Breast epithelium (tissue), 4 donors: ENCODE measurements at regions not wholly inside any gene's neighbourhood (a gene's known extent, or its start where the extent isn't known, plus 50 kb on each side); places are given as distances from the start of the nearest gene placed in this dataset.

Experiments used
- DNase-seq, 2 donors: peaks; one replicate each; pipeline ENCODE4 v3.0.0-alpha.2; 2019; ENCODE audit warnings: low spot score in 2 of 2
- H3K27ac ChIP-seq, 2 donors: fragments of 200-600 bp; sonication (generic) in 1 of 2; one replicate each; pipeline ENCODE4 v1.5.1; 2016 to 2019; ENCODE audit warnings: mild to moderate bottlenecking in 1 of 2
- H3K27me3 ChIP-seq, 2 donors: fragments of 200-600 bp; sonication (generic) in 1 of 2; one replicate each; pipeline versions ENCODE4 v1.5.1 to v1.6.0; 2017 to 2019; ENCODE audit warnings: control low read depth in 1 of 2, mild to moderate bottlenecking in 1 of 2
- H3K36me3 ChIP-seq: fragments of 200-600 bp; one replicate; pipeline ENCODE4 v1.5.1; 2019
- H3K4me1 ChIP-seq, 2 donors: fragments of 200-600 bp; sonication (generic); one replicate each; pipeline ENCODE4 v1.5.1; 2016 to 2019; ENCODE audit warnings: control low read depth in 1 of 2
- H3K4me3 ChIP-seq, 3 donors: fragments of 200-600 bp; sonication (generic); 1 replicate in 2 of 3; 2 replicates in 1 of 3; pipeline ENCODE4 v1.5.1; 2016 to 2019; ENCODE audit warnings: mild to moderate bottlenecking in 3 of 3, moderate library complexity in 2 of 3
- H3K9me3 ChIP-seq, 2 donors: fragments of 200-600 bp; sonication (generic) in 1 of 2; one replicate each; pipeline ENCODE4 v1.5.1; 2016 to 2019; ENCODE audit warnings: control low read depth in 1 of 2
- CTCF ChIP-seq, 3 donors: fragments of 450-650 bp; IDR thresholded peaks; one replicate each; pipeline ENCODE4 v1.5.1; 2016 to 2017; ENCODE audit warnings: antibody characterized with exemption in 3 of 3, mild to moderate bottlenecking in 3 of 3, moderate library complexity in 3 of 3
- POLR2A ChIP-seq: fragments of 450-650 bp; IDR thresholded peaks from one replicate; pipeline ENCODE4 v1.6.1; 2016; ENCODE audit warnings: antibody characterized with exemption, mild to moderate bottlenecking, moderate library complexity
- POLR2AphosphoS5 ChIP-seq, 3 donors: sonication (generic); formaldehyde crosslinking; IDR thresholded peaks; one replicate each; pipeline ENCODE4 v1.6.1; 2017; ENCODE audit warnings: antibody characterized with exemption in 3 of 3
- intact Hi-C: fragments of 100-400 bp; cut with DNase I; formaldehyde crosslinking; loops from one replicate; pipeline ENCODE4 v1.15.1; 2023; ENCODE audit warnings: low total_unique reads

- Histone ChIP-seq H3K4me3 (no peak overlapping the region), H3K9me3 (peaks cover 9 to 15% of the 10 kb centered on the region in 2 donors), H3K36me3 (no peaks in the 10 kb centered on the region), H3K4me1 (no peaks in the 10 kb centered on the region), H3K27me3 (no peaks in the 10 kb centered on the region), H3K27ac (no peak overlapping the region)
- no peak for TF ChIP-seq POLR2AphosphoS5 (IDR thresholded peaks at IDR 0.05)
- TF ChIP-seq POLR2A: no peak
- TF ChIP-seq CTCF (IDR thresholded peaks at IDR 0.05): no peak
- no peak for DNase-seq
- intact Hi-C loops: no loop called here
Observed at GRCh38 chr4:177016541-177017141, 223.9 kb upstream of the VEGFC start.

GRCh38 chr4:177023951-177024350 is 231.2 kb upstream of the VEGFC start:
- intact Hi-C loops: no loop called here
- no peaks in the 10 kb centered on the region for H3K9me3 ChIP-seq
- H3K36me3 ChIP-seq: no peaks in the 10 kb centered on the region
- DNase-seq: no peak
- TF ChIP-seq POLR2A (no peak), CTCF (IDR thresholded peaks at IDR 0.05) (no peak), POLR2AphosphoS5 (IDR thresholded peaks at IDR 0.05) (no peak)
- H3K4me1 ChIP-seq: no peaks in the 10 kb centered on the region
- no peak overlapping the region for H3K4me3 ChIP-seq
- no peaks in the 10 kb centered on the region for H3K27me3 ChIP-seq
- no peak overlapping the region for H3K27ac ChIP-seq

- DNase-seq: no peak
Observed at GRCh38 chr4:177032341-177032740, 239.6 kb upstream of the VEGFC start.

GRCh38 chr4:177033135-177033534 is 240.4 kb upstream of the VEGFC start:
- H3K9me3 ChIP-seq: no peaks in the 10 kb centered on the region
- no peak for DNase-seq
- H3K27me3 ChIP-seq: no peaks in the 10 kb centered on the region
- TF ChIP-seq POLR2AphosphoS5 (IDR thresholded peaks at IDR 0.05) (no peak), CTCF (IDR thresholded peaks at IDR 0.05) (no peak), POLR2A (no peak)
- no peaks in the 10 kb centered on the region for H3K36me3 ChIP-seq
- no peaks in the 10 kb centered on the region for H3K4me1 ChIP-seq
- no peak overlapping the region for H3K27ac ChIP-seq
- no peak overlapping the region for H3K4me3 ChIP-seq
- intact Hi-C loops: no loop called here

More at GRCh38 chr4:177032341-177032740, 239.6 kb upstream of the VEGFC start:
- no peaks in the 10 kb centered on the region for H3K9me3 ChIP-seq
- H3K27ac ChIP-seq: no peak overlapping the region
- no peak overlapping the region for H3K4me3 ChIP-seq
- no peaks in the 10 kb centered on the region for H3K4me1 ChIP-seq
- H3K27me3 ChIP-seq: no peaks in the 10 kb centered on the region
- intact Hi-C loops: no loop called here
- H3K36me3 ChIP-seq: no peaks in the 10 kb centered on the region
- TF ChIP-seq POLR2A (no peak), CTCF (IDR thresholded peaks at IDR 0.05) (no peak), POLR2AphosphoS5 (IDR thresholded peaks at IDR 0.05) (no peak)

GRCh38 chr4:177033632-177034031 is 240.9 kb upstream of the VEGFC start:
- intact Hi-C loops: no loop called here
- DNase-seq: no peak
- no peaks in the 10 kb centered on the region for H3K36me3 ChIP-seq
- no peaks in the 10 kb centered on the region for H3K27me3 ChIP-seq
- H3K4me1 ChIP-seq: no peaks in the 10 kb centered on the region
- H3K4me3 ChIP-seq: no peak overlapping the region
- no peak overlapping the region for H3K27ac ChIP-seq
- no peaks in the 10 kb centered on the region for H3K9me3 ChIP-seq
- TF ChIP-seq POLR2AphosphoS5 (IDR thresholded peaks at IDR 0.05) (no peak), CTCF (IDR thresholded peaks at IDR 0.05) (no peak), POLR2A (no peak)
